Fibroblast of lung (primary cell): ENCODE measurements at regions not wholly inside any gene's neighbourhood (a gene's known extent, or its start where the extent isn't known, plus 50 kb on each side); places are given as distances from the start of the nearest gene placed in this dataset.

Source experiments
- DNase-seq, 2 donors: peaks; one replicate each; pipeline versions ENCODE4 v3.0.0 to v3.0.0-alpha.2; 2010; ENCODE audit warnings: low read depth in 2 of 2
- H2AFZ ChIP-seq: 2 replicates; pipeline ENCODE4 v1.5.1; 2012; ENCODE audit warnings: low read length, control low read depth, inconsistent platforms
- H3K27ac ChIP-seq: 2 replicates; pipeline ENCODE4 v1.5.1; 2011; ENCODE audit warnings: low read length, control low read depth; ENCODE audit not compliant: insufficient read depth
- H3K27me3 ChIP-seq: 2 replicates; pipeline ENCODE4 v1.5.1; 2011; ENCODE audit warnings: mild to moderate bottlenecking, low read length; ENCODE audit not compliant: control insufficient read depth, insufficient read depth
- H3K36me3 ChIP-seq: 2 replicates; pipeline ENCODE4 v1.5.1; 2011; ENCODE audit warnings: low read length; ENCODE audit not compliant: control insufficient read depth, insufficient read depth
- H3K4me1 ChIP-seq: 2 replicates; pipeline ENCODE4 v1.5.1; 2011; ENCODE audit warnings: low read length; ENCODE audit not compliant: control insufficient read depth, insufficient read depth; ENCODE audit errors: extremely low read depth
- H3K4me2 ChIP-seq: 2 replicates; pipeline ENCODE4 v1.5.1; 2011; ENCODE audit warnings: low read length, control low read depth; ENCODE audit not compliant: insufficient read depth; ENCODE audit errors: extremely low read depth
- H3K4me3 ChIP-seq, 4 experiments: fragments of 200-600 bp in 1 of 4; sonication (generic) in 1 of 4; replicated peaks in 1 of 4; 2 replicates each; pipeline ENCODE4 v1.5.1; 2011 to 2016; ENCODE audit warnings: low read length in 4 of 4, low read depth in 3 of 4, mild to moderate bottlenecking in 3 of 4, control low read depth in 2 of 4, inconsistent platforms in 1 of 4, mixed read lengths in 1 of 4; ENCODE audit not compliant: insufficient read depth in 1 of 4; ENCODE audit errors: control extremely low read depth in 1 of 4
- H3K79me2 ChIP-seq: 2 replicates; pipeline ENCODE4 v1.5.1; 2012; ENCODE audit warnings: mild to moderate bottlenecking, low read length, inconsistent platforms; ENCODE audit not compliant: control insufficient read depth, insufficient read depth
- H3K9ac ChIP-seq: 2 replicates; pipeline ENCODE4 v1.5.1; 2011; ENCODE audit warnings: mild to moderate bottlenecking, low read length, control low read depth; ENCODE audit not compliant: insufficient read depth
- H3K9me3 ChIP-seq: 2 replicates; pipeline ENCODE4 v1.5.1; 2012; ENCODE audit warnings: low read depth, low read length; ENCODE audit not compliant: control insufficient read depth, insufficient read depth
- H4K20me1 ChIP-seq: 2 replicates; pipeline ENCODE4 v1.5.1; 2011; ENCODE audit warnings: low read length; ENCODE audit not compliant: control insufficient read depth, insufficient read depth; ENCODE audit errors: extremely low read depth
- EZH2 ChIP-seq: IDR thresholded peaks from 2 replicates; pipeline ENCODE4 v1.5.1; 2012; ENCODE audit warnings: low read length, control low read depth, mild to moderate bottlenecking; ENCODE audit errors: missing control alignments
- TF ChIP-seq, protein P1 (sequence below), 2 donors: IDR thresholded peaks in 1 of 2; conservative IDR thresholded peaks in 1 of 2; 1 replicate in 1 of 2; 2 replicates in 1 of 2; pipeline ENCODE4 v1.5.1; 2011 to 2012; ENCODE audit warnings: low read length in 2 of 2, control low read depth in 1 of 2, inconsistent platforms in 1 of 2, low read depth in 1 of 2, mild to moderate bottlenecking in 1 of 2

DNA sequence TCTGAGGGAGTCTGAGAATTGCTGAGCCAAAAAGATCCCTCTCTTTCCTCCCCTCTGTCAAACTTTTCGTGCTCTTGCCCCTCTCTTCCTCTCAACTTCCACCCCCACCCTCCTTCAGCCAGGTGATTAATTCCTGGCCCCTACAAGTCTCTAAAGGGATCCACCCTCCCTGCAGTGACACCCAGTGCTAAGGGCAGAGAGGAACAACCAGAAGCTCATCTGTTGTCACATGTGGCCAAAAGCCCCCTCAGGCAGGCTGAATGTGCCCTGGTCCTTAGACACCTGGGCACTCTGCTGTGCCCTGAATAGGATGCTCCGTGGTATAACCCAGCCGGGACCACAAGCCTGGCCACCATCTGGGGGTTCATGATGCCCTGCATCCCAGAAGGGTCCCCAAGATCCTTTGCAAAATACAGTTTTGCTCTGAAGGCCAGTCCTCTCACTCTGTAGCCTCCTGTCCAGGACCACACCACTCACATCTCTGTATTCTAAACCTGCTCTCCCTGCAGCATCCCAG, 234.4 kb downstream of the BCL11A start:
- Histone ChIP-seq H3K79me2 (no peaks in the 10 kb centered on the region), H3K4me1 (no peaks in the 10 kb centered on the region), H3K4me2 (no peak overlapping the region), H3K4me3 (no peak overlapping the region), H2AFZ (no peak overlapping the region), H3K27me3 (no peaks in the 10 kb centered on the region), H3K27ac (no peak overlapping the region), H4K20me1 (no peaks in the 10 kb centered on the region), H3K36me3 (no peaks in the 10 kb centered on the region), H3K9me3 (no peaks in the 10 kb centered on the region), H3K9ac (no peak overlapping the region)
- TF ChIP-seq, protein P1, sequence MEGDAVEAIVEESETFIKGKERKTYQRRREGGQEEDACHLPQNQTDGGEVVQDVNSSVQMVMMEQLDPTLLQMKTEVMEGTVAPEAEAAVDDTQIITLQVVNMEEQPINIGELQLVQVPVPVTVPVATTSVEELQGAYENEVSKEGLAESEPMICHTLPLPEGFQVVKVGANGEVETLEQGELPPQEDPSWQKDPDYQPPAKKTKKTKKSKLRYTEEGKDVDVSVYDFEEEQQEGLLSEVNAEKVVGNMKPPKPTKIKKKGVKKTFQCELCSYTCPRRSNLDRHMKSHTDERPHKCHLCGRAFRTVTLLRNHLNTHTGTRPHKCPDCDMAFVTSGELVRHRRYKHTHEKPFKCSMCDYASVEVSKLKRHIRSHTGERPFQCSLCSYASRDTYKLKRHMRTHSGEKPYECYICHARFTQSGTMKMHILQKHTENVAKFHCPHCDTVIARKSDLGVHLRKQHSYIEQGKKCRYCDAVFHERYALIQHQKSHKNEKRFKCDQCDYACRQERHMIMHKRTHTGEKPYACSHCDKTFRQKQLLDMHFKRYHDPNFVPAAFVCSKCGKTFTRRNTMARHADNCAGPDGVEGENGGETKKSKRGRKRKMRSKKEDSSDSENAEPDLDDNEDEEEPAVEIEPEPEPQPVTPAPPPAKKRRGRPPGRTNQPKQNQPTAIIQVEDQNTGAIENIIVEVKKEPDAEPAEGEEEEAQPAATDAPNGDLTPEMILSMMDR (conservative IDR thresholded peaks at IDR 0.05 in 1 of 2, IDR thresholded peaks at IDR 0.05 in 1 of 2; ENCODE audit: low read depth in 1 of 2, low read length in 2 of 2), result no peak
- no peak for TF ChIP-seq EZH2
- DNase-seq, result no peak

DNA sequence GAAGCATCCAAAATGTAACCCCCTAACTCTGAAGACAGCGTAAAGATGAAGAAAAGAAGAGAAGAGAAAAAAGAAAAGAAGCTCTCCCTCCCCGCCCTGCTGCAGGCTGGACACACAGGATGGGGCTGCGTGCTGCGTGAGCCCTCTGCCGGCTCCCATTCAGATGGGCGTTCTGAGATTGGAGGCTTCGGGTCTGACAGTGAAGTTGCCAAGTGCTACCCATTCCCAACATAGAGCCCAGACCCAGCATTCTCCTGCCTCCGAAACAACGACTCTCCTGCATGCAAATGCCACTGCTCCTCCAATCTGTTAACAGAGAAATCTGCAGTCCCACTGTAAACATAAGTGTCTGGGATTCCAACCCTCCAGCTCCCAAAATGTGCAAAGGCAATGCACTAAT, 234.9 kb downstream of the BCL11A start:
- no peak for DNase-seq
- H4K20me1 ChIP-seq, result no peaks in the 10 kb centered on the region
- no peak overlapping the region for H3K9ac ChIP-seq
- no peak overlapping the region for H3K4me3 ChIP-seq
- H3K27me3 ChIP-seq, result no peaks in the 10 kb centered on the region
- no peaks in the 10 kb centered on the region for H3K9me3 ChIP-seq
- no peak overlapping the region for H2AFZ ChIP-seq
- H3K4me2 ChIP-seq, result no peak overlapping the region
- TF ChIP-seq, protein P1 (conservative IDR thresholded peaks at IDR 0.05 in 1 of 2, IDR thresholded peaks at IDR 0.05 in 1 of 2; ENCODE audit: low read depth in 1 of 2, low read length in 2 of 2), result no peak
- TF ChIP-seq EZH2, result no peak
- no peaks in the 10 kb centered on the region for H3K79me2 ChIP-seq
- H3K27ac ChIP-seq, result no peak overlapping the region
- H3K4me1 ChIP-seq, result no peaks in the 10 kb centered on the region
- H3K36me3 ChIP-seq, result no peaks in the 10 kb centered on the region

DNA sequence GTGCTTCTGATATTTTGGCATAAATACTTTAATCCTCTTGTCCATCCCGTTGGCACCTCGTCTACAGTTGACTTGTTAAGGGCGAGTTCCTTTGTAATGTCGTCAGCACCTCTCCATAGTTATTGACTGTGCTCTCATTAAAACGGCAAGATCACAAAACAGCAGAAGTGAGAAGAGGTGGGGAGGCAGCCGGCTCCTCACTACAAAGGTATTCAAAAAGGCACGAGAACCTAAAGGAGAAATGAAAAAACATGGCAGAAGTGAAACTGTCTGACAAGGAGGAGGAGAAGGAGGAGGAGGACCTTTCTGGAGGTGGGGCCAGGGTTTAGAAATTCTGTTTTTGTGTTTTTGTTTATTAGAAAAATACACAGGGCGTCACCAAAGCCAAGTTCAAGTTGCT, 235.6 kb downstream of the BCL11A start:
- no peaks in the 10 kb centered on the region for H3K27me3 ChIP-seq
- TF ChIP-seq EZH2, result no peak
- TF ChIP-seq, protein P1 (conservative IDR thresholded peaks at IDR 0.05 in 1 of 2, IDR thresholded peaks at IDR 0.05 in 1 of 2; ENCODE audit: low read depth in 1 of 2, low read length in 2 of 2), result no peak
- no peaks in the 10 kb centered on the region for H4K20me1 ChIP-seq
- no peaks in the 10 kb centered on the region for H3K9me3 ChIP-seq
- no peaks in the 10 kb centered on the region for H3K36me3 ChIP-seq
- no peak overlapping the region for H3K9ac ChIP-seq
- DNase-seq, result no peak
- no peak overlapping the region for H2AFZ ChIP-seq
- no peaks in the 10 kb centered on the region for H3K4me1 ChIP-seq
- no peak overlapping the region for H3K4me2 ChIP-seq
- no peak overlapping the region for H3K4me3 ChIP-seq
- H3K27ac ChIP-seq, result no peak overlapping the region
- no peaks in the 10 kb centered on the region for H3K79me2 ChIP-seq
